Heart left ventricle (tissue), 16 donors: ENCODE measurements at regions not wholly inside any gene's neighbourhood (a gene's known extent, or its start where the extent isn't known, plus 50 kb on each side); places are given as distances from the start of the nearest gene placed in this dataset.

Experiments used
- ATAC-seq, 4 donors: fragments of 200-7000 bp; cut with Tn5 transposase; one replicate each; pipeline ENCODE4 v1.9.1; 2020 to 2022; ENCODE audit warnings: moderate library complexity in 4 of 4, mild to moderate bottlenecking in 3 of 4, moderate number of reproducible peaks in 1 of 4
- DNase-seq, 5 donors: peaks; one replicate each; pipeline ENCODE4 v3.0.0-alpha.2; 2020
- H3K27ac ChIP-seq, 12 donors: fragments of 200-600 bp; sonication (generic) in 4 of 12; one replicate each; pipeline versions ENCODE4 v1.5.0 to v1.8.0; 2016 to 2022; ENCODE audit warnings: mild to moderate bottlenecking in 2 of 12
- H3K27me3 ChIP-seq, 9 donors: fragments of 200-600 bp; sonication (generic) in 2 of 9; one replicate each; pipeline versions ENCODE4 v1.5.1 to v1.8.0; 2016 to 2022; ENCODE audit warnings: mild to moderate bottlenecking in 3 of 9
- H3K36me3 ChIP-seq, 9 donors: fragments of 200-600 bp; sonication (generic) in 2 of 9; one replicate each; pipeline versions ENCODE4 v1.5.0 to v1.8.0; 2018 to 2022; ENCODE audit warnings: mild to moderate bottlenecking in 2 of 9
- H3K4me1 ChIP-seq, 12 donors: fragments of 200-600 bp; sonication (generic) in 4 of 12; one replicate each; pipeline versions ENCODE4 v1.5.0 to v1.8.0; 2016 to 2022; ENCODE audit warnings: mild to moderate bottlenecking in 3 of 12
- H3K4me3 ChIP-seq, 12 donors: fragments of 200-600 bp; sonication (generic) in 4 of 12; one replicate each; pipeline versions ENCODE4 v1.5.0 to v1.8.0; 2017 to 2022; ENCODE audit warnings: mild to moderate bottlenecking in 9 of 12, moderate library complexity in 4 of 12
- H3K9me3 ChIP-seq, 12 donors: fragments of 200-600 bp; sonication (generic) in 4 of 12; one replicate each; pipeline versions ENCODE4 v1.5.0 to v1.8.0; 2016 to 2022; ENCODE audit warnings: mild to moderate bottlenecking in 1 of 12
- POLR2A ChIP-seq, 2 donors: fragments of 450-650 bp; IDR thresholded peaks; one replicate each; pipeline ENCODE4 v1.6.1; 2017; ENCODE audit warnings: antibody characterized with exemption in 2 of 2, mild to moderate bottlenecking in 2 of 2, moderate library complexity in 2 of 2
- WGBS, 4 donors: extraction: QIAGEN DNeasy Blood & Tissue Kit in 2 of 4; methylation state at CpG; one replicate each; pipeline versions ENCODE4 v1.1.5 to v1.1.7; 2013 to 2018; 5-methylcytosine and 5-hydroxymethylcytosine counted together
- intact Hi-C, 10 donors: fragments of 100-400 bp; cut with DNase I; formaldehyde crosslinking; loops; one replicate each; pipeline versions ENCODE4 v1.11.1 to v1.14.2; 2022
- TF ChIP-seq, protein P1 (sequence below), 12 donors: fragments of 200-600 bp; sonication (generic) in 4 of 12; IDR thresholded peaks; one replicate each; pipeline versions ENCODE4 v1.5.0 to v1.8.0; 2018 to 2022; ENCODE audit warnings: antibody characterized with exemption in 12 of 12, mild to moderate bottlenecking in 5 of 12
- donor health status: ischemic (EF 13 %, LVEDD 7.1; RV severe dilation, severe dysfunction).
- donor health status: healthy with polysubstance abuse.
- donor health status: DM: no; HTN: yes; CAD: no.
- donor health status: DM: no; HTN: no; CAD: no.
- donor health status: ischemic (EF 25% LVEDD 6.9; RV normal size, moderate dysfunction).
- donor health status: ischemic (EF 25% LVEDD 5.7; RV mildly dilated, moderate dysfunction).
- donor health status: healthy.
- donor health status: DM: yes; HTN: yes; CAD: no.
- donor health status: ischemic (EF 35%, LVEDD 5.7; RV mildly dilated, moderate dysfunction).
- donor health status: nonischemic (EF 11% LVEDD 7.7; RV severe dilation, severe dysfunction).
- donor health status: DM: yes; HTN: yes; CAD: no.
- donor health status: PGD.
- donor health status: ischemic (EF 29% LVEDD 5.4; RV normal size, mild dysfunction).
- donor health status: nonischemic (EF 23%, LVEDD 6.1; RV moderate dilation, normal function).

DNA sequence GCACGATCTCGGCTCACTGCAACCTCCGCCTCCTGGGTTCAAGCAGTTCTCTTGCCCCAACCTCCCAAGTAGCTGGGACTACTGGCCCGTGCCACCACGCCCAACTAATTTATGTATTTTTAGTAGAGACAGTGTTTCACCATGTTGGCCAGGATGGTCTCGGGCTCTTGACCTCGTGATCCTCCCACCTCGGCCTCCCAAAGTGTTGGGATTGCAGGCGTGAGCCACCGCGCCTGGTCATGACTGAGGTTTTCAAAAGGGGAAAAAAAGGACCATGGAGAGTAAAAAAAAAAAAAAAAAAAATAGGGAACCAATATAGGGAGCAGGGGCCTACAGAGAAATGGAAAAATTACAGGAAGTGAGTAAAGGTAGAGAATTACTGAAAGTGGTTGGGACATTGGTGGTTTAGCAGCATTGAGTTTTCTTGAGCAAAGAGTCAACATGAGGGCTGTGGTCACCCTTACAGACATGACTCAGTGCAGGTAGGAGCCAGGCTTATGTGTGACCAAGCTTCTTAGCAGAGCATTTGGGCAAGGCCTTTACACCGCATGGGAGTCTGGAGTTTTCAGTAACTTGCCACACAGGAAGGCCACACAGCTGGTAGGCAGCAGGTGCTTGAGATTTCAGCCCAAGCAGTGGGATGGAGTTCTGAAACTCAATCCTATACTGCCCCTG is 447.3 kb downstream of the HS3ST3B1 start:
- no peak for TF ChIP-seq POLR2A (IDR thresholded peaks at IDR 0.05)
- TF ChIP-seq, protein P1, sequence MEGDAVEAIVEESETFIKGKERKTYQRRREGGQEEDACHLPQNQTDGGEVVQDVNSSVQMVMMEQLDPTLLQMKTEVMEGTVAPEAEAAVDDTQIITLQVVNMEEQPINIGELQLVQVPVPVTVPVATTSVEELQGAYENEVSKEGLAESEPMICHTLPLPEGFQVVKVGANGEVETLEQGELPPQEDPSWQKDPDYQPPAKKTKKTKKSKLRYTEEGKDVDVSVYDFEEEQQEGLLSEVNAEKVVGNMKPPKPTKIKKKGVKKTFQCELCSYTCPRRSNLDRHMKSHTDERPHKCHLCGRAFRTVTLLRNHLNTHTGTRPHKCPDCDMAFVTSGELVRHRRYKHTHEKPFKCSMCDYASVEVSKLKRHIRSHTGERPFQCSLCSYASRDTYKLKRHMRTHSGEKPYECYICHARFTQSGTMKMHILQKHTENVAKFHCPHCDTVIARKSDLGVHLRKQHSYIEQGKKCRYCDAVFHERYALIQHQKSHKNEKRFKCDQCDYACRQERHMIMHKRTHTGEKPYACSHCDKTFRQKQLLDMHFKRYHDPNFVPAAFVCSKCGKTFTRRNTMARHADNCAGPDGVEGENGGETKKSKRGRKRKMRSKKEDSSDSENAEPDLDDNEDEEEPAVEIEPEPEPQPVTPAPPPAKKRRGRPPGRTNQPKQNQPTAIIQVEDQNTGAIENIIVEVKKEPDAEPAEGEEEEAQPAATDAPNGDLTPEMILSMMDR (IDR thresholded peaks at IDR 0.05) = no peak
- intact Hi-C loops = no loop called here
- 87 to 89% (median 88%) methylated on average over 10 to 12 of the region's 12 CpGs for WGBS, 4 donors
- Histone ChIP-seq H3K27me3 (no peaks in the 10 kb centered on the region), H3K9me3 (no peaks in the 10 kb centered on the region), H3K4me3 (no peak overlapping the region), H3K27ac (no peak overlapping the region), H3K36me3 (no peaks in the 10 kb centered on the region), H3K4me1 (peaks cover 0 to 21% (median 0%) of the 10 kb centered on the region in 12 donors)
- peak in 1 of 4 donors; percentile 66 for ATAC-seq
- no peak for DNase-seq

DNA sequence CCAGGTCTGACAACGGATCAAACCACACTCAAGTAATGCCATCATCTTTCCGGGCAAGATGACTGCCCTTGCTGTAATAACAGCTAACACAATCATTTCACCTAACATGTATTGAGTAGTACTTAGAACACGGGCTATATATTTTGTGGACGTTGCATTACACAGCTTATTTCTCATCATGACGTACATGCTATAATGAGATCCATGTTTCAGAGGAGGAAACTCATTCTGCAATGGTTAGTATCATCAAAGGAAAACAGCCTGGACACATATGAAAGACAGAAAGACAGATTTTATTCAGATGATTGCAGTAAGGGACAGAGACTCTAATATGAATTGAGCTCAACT is 446.7 kb downstream of the HS3ST3B1 start:
- Histone ChIP-seq H3K9me3 (no peaks in the 10 kb centered on the region), H3K27ac (no peak overlapping the region), H3K27me3 (no peaks in the 10 kb centered on the region), H3K36me3 (no peaks in the 10 kb centered on the region), H3K4me3 (no peak overlapping the region), H3K4me1 (peaks cover 0 to 21% (median 0%) of the 10 kb centered on the region in 12 donors)
- TF ChIP-seq POLR2A (IDR thresholded peaks at IDR 0.05) = no peak
- TF ChIP-seq, protein P1 (IDR thresholded peaks at IDR 0.05) = no peak
- ATAC-seq (no peak), DNase-seq (no peak)
- WGBS, 4 donors = 69 to 76% (median 75%) methylated on average over 5 of the region's 5 CpGs
- intact Hi-C loops = no loop called here

DNA sequence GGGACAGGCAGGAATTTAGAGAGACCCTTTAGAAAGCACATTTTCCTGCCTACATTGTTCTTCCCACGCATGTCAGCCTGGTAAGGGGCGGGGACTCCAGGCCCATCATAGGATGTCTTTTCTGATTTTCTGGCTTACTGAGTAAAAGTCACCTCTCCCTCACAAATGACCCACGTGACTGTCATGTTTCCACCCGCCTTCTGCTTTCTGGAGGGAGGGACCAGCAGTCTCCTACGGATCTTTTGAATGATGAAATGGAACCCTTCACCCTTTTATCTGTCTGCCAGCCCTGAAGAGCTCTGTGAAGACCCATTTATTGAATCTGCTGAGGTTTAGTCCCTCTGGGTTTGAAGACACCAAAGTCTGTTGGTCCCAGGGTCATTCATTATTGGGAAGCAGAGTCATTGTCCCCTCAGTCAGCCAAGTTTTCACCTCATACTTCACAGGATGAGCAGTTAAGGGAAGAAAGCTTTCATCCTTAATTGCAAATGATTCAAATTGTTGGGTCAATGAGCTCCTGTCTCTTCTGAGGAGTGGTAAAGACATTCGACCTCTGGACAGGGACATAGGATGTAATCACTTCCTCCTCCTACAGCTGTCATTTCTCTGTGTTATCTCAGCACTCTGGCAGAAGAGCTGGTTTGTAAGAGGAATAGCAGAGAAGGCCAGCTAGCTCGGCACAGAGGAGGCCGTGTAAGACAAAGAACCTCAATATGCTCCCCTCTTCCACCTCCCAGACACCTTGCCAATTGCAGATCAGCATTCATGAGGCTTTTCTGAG is 446.1 kb downstream of the HS3ST3B1 start:
- Histone ChIP-seq H3K27ac (no peak overlapping the region), H3K4me1 (peaks cover 0 to 21% (median 0%) of the 10 kb centered on the region in 12 donors), H3K4me3 (no peak overlapping the region), H3K9me3 (no peaks in the 10 kb centered on the region), H3K36me3 (no peaks in the 10 kb centered on the region), H3K27me3 (no peaks in the 10 kb centered on the region)
- no peak for ATAC-seq
- TF ChIP-seq, protein P1 (IDR thresholded peaks at IDR 0.05) = no peak
- TF ChIP-seq POLR2A (IDR thresholded peaks at IDR 0.05) = no peak
- no peak for DNase-seq
- intact Hi-C loops = no loop called here
- 46 to 49% (median 48%) methylated on average over 8 of the region's 8 CpGs for WGBS, 4 donors

DNA sequence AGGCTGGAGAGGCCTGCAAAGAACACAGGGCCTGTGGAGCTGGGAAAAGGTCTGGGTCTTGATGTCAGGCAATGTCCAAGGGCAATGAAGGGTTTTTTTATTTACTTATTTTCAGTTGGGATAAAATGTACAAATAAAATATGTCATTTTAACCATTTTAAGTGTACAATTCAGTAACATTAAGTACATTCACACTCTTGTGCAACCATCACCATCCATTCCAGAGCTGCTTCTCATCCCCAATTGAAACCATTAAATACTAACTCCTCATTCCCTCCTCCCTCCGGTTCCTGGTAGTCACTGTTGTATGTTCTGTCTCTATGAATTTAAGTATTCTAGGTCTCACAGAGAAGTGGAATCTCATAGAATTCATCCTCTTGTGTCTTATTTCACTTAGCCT is 444.7 kb downstream of the HS3ST3B1 start:
- no peak for DNase-seq
- Histone ChIP-seq H3K9me3 (no peaks in the 10 kb centered on the region), H3K27me3 (no peaks in the 10 kb centered on the region), H3K36me3 (no peaks in the 10 kb centered on the region), H3K4me3 (no peak overlapping the region), H3K27ac (no peak overlapping the region), H3K4me1 (peaks cover 0 to 21% (median 0%) of the 10 kb centered on the region in 12 donors)
- TF ChIP-seq, protein P1 (IDR thresholded peaks at IDR 0.05) = no peak
- no peak for TF ChIP-seq POLR2A (IDR thresholded peaks at IDR 0.05)
- ATAC-seq = no peak
- intact Hi-C loops = no loop called here
- WGBS, 4 donors = 88 to 100% (median 91%) methylated on average over 1 of the region's 1 CpG
